T follicular helper cell (primary cell): ENCODE measurements at regions not wholly inside any gene's neighbourhood (a gene's known extent, or its start where the extent isn't known, plus 50 kb on each side); places are given as distances from the start of the nearest gene placed in this dataset.
"Not testable (repeated sequence)": the region's sequence is repeated elsewhere in the genome, so short reads cannot be mapped to it uniquely, and the experiment has no call there.

ENCODE experiments used
- DNase-seq: peaks from one replicate; pipeline ENCODE4 v3.0.0-alpha.2; 2020; ENCODE audit warnings: low read depth

DNA sequence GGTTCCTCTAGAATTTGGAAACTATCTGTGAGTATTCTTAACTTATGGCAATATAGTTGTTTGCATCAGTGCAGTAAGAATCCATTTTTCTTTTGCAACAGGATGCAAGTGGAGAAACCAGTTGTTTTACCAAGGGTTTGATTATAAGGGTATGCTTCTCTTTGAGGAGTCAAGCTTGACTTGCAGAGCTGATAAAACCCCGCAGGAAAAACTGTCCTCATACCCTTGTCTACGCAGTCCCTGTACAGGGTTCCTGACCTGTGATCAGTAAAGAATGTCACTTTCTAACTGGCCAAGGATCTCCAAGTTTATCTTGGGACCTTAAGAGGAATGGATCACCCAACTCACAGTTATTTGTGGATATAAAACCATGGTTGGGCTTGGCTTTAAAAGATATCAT is 161.1 kb upstream of the OLIG3 start:
- no peak for DNase-seq

DNA sequence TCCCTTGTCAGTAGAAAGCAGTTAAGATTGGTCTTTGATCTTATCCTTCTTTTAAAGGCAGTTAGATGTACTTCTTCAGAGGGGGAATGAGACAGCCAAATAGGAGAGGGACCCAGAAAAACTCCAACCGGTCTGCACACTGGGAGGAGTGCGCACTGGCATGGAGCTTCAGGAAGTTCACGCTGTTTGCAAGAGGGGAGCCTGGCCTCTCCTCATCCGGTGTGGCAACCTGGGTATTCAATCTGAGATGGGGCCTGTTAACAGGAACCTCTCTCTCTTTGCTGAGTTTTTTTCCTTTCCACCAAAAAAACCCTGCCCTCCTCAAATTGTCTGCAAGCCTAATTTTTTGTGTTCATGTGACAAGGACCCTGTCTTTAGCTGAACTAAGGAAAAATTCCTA is 162.5 kb upstream of the OLIG3 start:
- DNase-seq = no peak

DNA sequence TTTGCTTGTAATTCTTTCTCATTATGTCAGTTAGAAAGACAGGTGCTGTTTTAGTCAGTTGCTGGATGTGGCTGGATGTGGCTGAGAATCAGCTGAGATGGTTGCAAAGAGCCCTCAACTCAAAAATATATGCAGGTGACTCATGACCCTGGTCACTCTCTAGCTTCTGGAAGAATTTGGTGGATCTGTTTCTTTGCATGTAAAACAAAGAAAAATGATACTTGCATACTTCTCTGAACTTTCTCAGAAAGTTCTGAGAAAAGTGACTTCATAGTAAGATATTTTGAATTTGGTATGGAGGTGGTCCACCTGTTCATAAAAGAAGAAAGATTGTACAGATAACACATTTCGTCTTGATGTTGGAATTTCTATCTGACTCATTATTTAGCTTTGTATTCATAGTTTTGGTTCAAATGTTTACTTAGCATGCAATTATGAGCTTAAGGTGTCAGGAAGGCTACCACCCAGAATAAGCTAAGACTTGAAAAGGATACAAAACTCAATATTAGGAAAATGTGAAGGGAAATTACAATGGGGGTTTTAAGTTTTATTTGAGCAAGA is 163.2 kb upstream of the OLIG3 start:
- no peak for DNase-seq

DNA sequence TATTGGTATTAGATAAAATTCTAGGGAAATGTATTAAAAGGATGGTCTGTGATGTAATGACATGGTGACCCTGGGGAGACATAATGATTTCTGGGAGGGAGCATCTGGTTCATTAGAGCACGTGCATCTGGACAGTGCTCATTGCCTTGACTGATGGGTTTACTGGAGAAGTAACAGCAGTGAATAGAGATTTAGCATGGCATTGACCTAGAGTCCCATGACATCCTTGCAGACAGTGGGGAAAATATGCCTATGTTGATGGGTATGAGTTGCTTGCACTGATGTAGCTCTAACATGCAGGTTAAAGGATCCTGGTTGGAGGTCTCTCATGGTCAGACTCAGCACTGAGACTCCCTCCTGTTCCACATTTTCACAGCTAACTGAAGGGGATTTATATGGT is 164.1 kb upstream of the OLIG3 start:
- no peak for DNase-seq

DNA sequence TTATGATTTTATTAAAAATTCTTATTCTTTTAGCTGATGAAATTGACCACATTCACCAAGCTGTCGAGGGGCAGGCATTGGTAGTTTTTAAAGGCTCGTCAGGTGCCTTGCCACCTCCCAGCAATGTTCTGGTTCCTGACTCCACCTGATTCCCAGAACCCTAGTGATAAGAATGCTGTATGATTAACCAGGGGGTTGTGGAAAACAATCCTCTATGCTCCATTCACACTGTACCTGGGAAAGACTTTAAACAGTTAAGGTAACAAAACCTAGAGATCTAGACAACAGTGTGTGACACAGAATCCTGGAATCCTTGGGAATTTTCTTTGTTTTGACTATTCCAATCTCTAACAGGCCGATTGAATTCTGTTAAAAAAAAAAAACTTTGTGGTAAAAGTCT is 165.7 kb upstream of the OLIG3 start:
- no peak for DNase-seq

DNA sequence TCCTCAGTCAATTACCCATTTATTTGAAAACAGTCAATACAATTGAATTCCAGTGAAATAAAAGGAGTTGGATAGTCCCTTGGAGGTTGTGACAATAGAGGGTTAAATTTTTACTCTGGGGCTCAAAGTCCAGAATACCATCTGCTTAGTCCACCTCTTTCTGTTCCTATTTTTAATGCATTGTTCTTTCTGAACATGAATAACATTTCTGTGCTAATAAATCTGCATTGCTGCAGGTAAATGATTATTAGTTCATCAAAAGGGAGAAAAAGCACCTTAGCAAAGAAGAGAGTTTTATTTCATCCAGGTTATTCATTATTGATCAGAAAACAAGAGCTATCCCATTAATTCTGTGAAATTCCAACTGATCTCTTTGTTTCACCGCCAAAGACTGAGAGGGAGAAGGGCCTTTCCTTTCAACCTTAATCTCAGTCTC is 166.1 kb upstream of the OLIG3 start:
- DNase-seq = no peak

DNA sequence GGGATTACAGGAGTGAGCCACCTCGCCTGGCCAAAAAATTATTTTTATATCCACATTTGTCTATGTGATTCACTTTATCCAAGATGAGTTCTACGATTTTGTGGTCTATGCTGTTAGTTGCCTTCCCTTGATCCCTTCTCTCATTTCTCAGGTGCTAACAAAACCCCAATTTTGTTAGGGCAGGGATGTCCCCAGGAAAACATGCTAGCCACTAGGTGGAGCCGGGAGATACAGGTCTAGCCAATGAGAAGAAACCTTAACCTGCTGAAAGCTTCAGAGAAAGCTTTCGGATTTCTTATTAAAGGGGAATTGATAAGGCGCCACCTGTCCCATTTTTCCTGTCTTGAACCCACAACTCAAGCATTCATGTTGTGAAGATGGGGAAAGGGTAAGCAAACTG is 167.4 kb upstream of the OLIG3 start:
- peak; percentile 26 for DNase-seq

DNA sequence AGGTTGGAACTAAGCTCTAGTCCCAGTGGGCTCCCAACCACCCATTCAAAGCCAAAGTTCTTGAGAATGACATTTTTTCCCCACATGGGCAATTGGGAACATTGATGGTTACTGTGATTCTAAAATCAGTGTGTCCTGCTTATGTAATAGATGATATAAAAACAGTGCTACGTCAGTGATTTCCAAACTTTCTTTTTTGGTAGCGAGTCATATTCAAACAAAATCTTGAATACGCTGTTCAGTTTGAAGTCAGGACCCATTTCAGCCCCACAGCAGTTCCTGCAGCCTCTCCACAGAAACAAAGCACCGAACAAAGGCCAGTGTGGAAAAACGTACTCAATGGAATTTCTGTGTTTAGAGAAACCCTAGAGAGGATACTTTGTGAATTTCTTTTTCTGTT is 170.0 kb upstream of the OLIG3 start:
- no peak for DNase-seq

DNA sequence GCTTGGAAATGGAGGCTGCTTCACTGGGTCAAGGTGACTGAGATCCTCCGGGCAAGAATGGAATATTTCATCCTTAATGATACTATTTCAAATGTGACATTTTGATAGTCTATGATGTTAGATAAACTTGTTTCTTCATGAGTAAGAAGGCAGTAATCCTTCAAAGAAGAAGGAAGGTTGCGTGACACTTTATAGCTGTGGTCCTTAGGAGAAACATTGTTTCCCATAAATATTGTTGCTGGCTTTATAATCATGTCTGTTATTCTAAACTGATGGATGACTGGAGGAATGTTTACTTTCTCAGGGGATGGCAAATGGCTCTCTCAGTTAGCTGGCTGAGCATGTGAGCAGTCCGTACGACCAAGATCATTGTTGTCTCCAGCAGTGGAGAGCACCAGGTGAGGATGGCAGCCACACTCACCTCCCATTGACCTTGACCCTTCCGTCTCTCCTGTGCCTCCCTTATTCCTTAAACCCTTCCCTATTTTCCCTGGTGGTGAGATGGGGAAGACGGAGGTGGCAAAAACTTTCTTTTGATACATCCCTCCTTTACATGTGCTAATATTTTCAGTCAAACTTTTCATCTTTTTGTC is 171.2 kb upstream of the OLIG3 start:
- no peak for DNase-seq

DNA sequence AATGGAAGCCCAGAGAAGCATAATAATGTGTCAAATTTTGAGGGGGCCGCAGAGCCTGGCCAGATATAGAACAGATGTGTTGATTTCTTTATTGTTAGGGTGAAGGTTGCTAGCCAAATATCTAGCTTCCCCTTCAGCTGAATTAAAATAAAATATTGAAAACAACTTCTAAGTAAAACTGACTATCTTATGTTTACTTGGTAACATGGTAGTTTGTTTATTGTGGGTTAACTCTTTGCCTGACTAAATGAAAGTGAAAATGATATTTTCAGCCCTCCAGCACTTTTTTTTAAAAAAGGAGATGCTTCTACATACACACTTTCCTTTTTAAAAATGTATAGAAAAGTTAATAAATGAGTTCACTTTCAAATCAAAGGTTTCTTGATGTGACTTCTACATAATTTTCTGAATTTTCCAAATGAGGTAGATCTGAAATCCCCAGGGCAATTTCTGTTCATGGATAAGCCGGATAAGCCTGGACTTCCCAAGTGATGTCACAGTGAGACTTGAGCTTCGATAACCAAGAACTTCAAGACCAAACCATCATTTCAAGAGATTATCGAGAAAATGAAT is 172.1 kb upstream of the OLIG3 start:
- DNase-seq = no peak

DNA sequence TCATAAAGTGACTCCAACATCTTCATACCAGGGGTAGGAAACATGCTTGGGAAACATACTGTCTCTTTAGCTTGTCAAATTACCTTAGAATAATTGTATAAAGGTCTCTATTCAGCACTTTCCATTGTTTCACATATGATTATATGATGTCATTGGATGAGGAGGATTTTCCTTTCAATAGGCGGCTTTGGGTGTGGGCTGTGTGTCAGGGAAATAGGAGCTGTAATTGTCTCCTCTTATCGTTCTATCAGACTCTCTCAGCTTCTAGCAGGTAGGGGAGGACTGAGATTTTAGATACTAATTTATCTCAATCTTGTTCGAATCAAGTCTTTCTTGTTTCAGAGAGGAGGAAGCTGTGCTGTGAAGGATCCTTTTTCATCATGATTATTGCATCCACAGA is 179.4 kb upstream of the OLIG3 start:
- no peak for DNase-seq

DNA sequence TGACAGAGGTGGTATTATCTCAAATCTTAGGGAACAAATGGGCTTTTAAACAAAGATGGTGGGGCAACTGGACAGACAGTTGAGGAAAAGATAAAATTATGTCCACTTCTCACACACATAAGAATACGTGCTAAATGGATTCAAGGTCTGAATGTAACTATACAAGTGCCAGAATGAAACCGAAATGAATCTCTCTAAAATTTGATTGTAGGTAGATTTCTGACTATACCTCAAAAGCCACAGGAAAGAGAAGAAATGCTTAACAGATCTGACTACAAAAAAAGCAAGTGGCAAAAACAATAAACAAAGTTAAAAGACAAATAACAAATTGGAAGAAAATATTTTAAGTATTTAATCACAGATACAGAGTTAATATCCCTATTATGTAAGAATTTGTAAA is 182.7 kb upstream of the OLIG3 start:
- no peak for DNase-seq

DNA sequence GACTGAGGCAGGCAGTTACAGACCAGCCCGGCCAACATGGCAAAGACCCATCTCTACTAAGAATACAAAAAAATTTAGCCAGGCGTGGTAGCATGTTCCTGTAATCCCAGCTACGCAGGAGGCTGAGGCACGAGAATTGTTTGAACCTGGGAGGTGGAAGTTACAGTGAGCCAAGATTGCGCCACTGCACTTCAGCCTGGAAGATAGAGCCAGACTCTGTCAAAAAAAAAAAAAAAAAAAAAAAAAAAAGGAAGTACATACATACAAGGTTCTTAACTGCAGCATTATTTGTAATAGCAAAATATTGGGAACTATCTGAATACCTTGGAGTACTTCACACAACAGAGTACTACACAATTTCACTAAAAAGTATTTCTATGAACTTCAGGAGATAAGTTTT is 183.5 kb upstream of the OLIG3 start:
- no peak for DNase-seq

DNA sequence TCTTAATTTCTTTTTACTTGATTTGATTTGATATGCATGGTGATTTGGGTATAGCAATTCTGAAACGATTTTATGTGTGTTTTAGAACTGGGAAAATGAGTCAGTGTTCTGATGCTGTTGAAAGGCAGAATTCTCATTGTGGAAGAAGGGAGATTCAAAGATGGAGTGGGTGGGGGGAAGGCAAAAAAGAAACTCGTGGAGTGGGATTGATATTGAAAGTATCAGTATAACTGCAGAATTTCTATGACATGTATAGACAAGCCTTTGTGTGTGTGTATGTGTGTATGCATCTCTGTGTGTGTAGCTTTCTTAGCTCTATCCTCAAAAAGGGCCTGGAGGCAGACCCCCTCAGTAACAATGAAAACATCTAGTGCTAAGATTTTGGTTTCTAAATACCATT is 184.3 kb upstream of the OLIG3 start:
- no peak for DNase-seq

DNA sequence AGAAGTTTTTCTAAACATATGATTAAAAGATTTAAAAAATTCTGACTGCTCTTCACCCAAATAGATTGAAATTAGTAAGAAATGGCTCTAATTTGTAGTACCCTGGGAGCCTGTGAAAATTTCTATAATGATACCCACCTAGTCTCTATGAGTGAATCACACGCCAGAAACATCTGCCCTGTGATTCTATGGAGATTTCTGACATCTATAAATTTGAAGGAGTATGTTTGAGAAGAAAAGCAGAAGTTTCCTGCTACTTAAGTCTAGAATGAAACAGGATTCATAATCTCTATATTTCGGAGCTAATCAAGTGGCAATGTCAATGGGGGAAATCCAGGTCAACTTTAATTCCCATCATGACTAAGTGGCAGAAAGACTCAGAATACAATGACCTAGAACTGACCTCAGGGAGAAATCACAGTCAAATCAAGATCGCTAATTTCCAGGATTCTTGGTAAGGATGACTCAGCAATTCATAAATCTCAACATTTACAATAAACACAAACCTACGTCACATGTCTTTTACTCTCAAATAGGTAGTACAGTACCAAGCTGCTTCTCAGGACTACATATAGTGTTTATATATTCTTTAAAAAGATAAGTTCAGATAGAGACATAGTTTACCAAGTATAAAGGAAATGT is 186.2 kb upstream of the TNFAIP3 start:
- no peak for DNase-seq

DNA sequence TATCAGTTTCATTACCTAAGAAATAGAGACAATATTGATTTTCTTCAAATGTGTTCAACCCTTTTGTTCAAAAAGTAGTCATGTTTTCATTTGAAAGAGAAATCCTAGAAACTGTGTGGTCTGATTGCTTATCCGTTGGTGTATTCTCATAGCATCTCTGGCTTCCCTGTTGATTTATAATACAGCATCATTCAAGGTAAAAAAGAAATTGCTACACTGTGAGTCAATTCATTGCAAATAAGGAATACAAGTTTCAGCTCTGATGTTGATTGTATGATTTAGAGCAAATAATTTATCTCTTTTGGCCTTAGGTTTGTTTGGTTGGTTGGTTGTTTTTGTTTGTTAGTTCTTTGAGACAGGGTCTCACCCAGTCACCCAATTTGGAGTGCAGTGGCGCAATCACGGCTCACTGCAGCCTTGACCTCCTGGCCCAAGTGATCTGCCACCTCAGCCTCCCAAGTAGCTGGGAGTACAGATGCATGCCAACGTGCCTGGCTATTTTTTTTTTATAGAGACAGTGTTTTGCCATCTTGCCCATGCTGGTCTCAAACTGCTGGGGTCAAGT is 185.5 kb upstream of the TNFAIP3 start:
- DNase-seq = no peak

DNA sequence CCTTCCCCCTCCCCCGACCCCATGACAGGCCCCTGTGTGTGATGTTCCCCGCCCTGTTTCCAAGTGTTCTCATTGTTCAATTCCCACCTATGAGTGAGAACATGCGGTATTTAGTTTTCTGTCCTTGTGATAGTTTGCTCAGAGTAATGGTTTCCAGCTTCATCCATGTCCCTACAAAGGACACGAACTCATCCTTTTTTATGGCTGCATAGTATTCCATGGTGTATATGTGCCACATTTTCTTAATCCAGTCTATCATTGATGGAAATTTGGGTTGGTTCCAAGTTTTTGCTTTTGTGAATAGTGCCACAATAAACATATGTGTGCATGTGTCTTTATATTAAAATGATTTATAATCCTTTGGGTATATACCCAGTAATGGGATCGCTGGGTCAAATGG is 184.4 kb upstream of the TNFAIP3 start:
- not testable (repeated sequence) for DNase-seq

DNA sequence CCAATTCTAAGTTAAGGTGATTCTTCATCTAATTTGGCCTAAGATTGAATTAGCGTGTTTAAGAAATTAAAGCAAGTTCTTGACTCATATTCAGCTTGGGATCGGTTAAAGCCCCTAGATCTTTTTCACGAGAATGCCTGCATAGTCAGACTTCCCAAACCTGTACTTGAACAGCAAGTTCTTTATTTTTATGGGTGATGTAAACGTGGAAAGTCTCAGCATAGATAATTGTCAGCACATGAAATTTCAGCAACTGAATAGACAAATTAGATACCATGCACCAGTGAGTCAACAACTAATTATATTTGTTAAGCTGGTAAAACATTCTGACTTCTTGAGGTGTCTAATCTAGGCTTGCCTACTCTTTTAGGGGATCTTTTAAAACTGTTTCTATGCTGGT is 183.1 kb upstream of the TNFAIP3 start:
- DNase-seq = no peak

DNA sequence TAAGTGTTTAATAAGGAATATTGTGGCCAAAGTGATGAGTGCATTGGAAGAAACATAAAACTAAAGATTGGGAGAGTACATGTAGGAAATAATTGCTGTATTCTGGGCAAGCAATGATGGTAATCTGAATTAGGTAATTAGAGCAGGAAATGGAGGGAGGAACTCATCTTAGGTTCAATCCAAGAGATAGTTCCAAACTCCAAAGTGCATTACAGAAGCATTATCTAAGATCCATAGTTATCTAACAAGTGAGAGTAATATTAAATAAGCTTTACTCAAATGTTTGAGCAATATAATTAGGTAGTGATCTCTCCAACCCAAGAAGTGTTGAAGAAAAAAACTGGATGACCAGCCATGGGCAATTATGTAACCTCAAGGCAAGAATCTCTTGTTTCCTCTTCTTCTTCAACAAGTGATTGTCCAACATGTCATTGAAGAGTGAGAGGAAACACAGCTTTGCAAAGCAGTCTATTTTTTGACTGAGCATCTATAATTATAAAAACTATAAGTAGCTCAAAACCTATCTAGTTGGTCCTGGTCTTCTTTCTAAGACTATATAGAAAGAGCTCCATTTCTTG is 181.2 kb upstream of the TNFAIP3 start:
- no peak for DNase-seq

DNA sequence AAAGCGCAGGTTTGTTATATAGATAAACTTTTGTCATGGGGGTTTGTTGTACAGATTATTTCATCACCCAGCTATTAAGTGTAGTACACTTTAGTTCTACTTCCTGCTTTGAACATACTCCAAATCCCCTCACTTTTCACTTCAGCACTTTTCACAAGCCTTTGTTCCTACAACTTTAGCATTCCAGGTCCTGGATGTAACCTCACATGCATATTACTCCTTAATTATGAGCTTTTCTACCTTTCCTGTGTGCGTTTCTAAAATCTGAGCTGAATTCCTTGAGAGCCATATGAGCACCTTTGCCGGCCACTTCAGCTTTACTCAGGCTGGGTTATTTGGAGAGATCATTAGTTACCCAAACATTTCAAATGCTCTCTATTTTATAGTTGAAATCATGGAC is 179.2 kb upstream of the TNFAIP3 start:
- DNase-seq = no peak

DNA sequence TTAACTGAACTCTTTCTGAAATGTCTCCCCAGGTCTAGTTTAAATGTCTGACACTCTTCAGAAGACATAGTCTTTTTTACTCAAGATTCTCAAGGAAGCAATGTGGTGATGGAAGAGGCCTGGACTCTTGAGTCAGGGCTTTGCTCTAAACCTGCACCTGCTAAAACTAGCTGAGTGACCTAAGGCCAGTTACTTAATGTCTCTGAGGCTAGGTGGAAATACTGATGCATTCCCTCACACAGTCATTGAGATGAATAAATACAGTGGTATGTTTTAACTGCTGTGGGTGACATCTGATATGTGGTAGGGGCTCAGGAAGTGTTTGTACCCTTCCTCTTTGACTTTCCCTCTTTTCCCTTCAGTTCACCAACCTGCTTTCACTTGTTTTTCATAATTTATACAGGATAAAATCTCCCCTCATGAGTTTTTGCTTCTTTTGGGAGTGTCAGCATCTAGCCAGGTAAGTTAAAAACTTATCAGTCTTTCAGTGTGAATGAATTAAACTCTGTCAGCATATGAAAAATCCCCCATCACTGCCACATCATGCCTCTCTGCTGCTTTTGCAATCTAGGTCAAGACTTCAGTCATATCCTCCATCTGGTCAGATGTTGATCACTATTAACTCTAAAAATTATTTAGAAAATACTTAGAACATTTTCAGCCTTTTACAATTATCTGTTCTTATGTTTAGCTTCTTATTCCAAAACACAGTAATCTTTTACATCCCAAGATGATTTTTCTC is 178.7 kb upstream of the TNFAIP3 start:
- DNase-seq = no peak

DNA sequence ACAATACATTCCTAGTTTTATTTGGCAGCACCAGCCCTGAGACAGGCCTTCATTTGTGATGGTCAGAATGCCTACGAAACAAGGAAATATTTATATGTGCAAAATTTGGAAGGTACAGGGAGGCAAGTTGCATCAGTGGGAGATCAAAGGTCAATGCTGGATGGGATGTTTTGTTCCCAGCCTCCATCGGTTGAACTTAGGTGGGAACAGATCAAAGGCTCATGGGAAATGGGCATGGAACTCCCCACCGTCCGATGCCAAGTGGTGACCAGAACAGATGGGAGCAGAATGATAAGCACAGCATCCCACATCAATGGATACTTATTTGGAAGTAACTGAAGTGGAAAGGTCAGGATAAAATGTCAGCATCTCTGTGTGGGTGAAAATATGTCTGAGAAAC is 177.7 kb upstream of the TNFAIP3 start:
- DNase-seq = no peak
